Left ventricle myocardium inferior (tissue), 1 donor: ENCODE measurements at regions not wholly inside any gene's neighbourhood (a gene's known extent, or its start where the extent isn't known, plus 50 kb on each side); places are given as distances from the start of the nearest gene placed in this dataset.

ENCODE experiments used
- DNase-seq: peaks from one replicate; pipeline ENCODE4 v3.0.0-alpha.2; 2020
- H3K27ac ChIP-seq: fragments of 200-600 bp; replicated peaks from 2 replicates; pipeline ENCODE4 v1.8.0; 2021
- H3K27me3 ChIP-seq: fragments of 200-600 bp; 2 replicates; pipeline ENCODE4 v1.8.0; 2021; ENCODE audit warnings: low read depth
- H3K36me3 ChIP-seq: fragments of 200-600 bp; 2 replicates; pipeline ENCODE4 v1.8.0; 2021
- H3K4me1 ChIP-seq: fragments of 200-600 bp; 2 replicates; pipeline ENCODE4 v1.8.0; 2021
- H3K4me3 ChIP-seq: fragments of 200-600 bp; 2 replicates; pipeline ENCODE4 v1.8.0; 2021; ENCODE audit warnings: mild to moderate bottlenecking, moderate library complexity
- H3K9me3 ChIP-seq: fragments of 200-600 bp; replicated peaks from 2 replicates; pipeline ENCODE4 v1.8.0; 2021
- intact Hi-C: fragments of 100-400 bp; cut with micrococcal nuclease; formaldehyde crosslinking; loops from one replicate; pipeline ENCODE4 v1.11.0; 2022
- TF ChIP-seq, protein P1 (sequence below): fragments of 200-600 bp; IDR thresholded peaks from 2 replicates; pipeline ENCODE4 v1.8.0; 2021; ENCODE audit warnings: antibody characterized with exemption, mild to moderate bottlenecking, borderline replicate concordance
- donor health status: DM: no; HTN: yes; CAD: no; lungs with severe emphysema.

DNA sequence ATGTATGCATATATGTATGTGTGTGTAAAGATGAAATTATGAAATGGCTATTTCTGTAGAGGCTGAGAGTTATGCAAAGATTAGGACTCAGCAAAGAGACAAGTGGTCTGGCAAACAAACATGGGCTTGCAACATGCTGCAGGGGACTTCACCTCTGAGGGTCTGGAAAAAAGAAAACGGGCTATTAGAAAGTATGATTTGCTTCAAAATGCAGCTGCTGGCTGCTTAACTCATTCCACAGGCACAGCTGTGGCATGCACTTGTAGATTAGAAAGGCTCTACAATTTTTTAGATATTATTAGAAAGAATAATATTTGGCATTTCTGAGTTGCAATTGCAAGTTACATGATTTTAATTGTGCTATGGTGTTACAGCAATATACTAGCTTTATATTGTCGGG lies 90.4 kb downstream of the ADAMTS1 start:
- Histone ChIP-seq H3K4me1 (no peaks in the 10 kb centered on the region), H3K4me3 (no peak overlapping the region), H3K27me3 (no peaks in the 10 kb centered on the region), H3K36me3 (no peaks in the 10 kb centered on the region), H3K9me3 (no peaks in the 10 kb centered on the region), H3K27ac (no peak overlapping the region)
- no peak for DNase-seq
- intact Hi-C loops, result no loop called here
- TF ChIP-seq, protein P1, sequence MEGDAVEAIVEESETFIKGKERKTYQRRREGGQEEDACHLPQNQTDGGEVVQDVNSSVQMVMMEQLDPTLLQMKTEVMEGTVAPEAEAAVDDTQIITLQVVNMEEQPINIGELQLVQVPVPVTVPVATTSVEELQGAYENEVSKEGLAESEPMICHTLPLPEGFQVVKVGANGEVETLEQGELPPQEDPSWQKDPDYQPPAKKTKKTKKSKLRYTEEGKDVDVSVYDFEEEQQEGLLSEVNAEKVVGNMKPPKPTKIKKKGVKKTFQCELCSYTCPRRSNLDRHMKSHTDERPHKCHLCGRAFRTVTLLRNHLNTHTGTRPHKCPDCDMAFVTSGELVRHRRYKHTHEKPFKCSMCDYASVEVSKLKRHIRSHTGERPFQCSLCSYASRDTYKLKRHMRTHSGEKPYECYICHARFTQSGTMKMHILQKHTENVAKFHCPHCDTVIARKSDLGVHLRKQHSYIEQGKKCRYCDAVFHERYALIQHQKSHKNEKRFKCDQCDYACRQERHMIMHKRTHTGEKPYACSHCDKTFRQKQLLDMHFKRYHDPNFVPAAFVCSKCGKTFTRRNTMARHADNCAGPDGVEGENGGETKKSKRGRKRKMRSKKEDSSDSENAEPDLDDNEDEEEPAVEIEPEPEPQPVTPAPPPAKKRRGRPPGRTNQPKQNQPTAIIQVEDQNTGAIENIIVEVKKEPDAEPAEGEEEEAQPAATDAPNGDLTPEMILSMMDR, result no peak

DNA sequence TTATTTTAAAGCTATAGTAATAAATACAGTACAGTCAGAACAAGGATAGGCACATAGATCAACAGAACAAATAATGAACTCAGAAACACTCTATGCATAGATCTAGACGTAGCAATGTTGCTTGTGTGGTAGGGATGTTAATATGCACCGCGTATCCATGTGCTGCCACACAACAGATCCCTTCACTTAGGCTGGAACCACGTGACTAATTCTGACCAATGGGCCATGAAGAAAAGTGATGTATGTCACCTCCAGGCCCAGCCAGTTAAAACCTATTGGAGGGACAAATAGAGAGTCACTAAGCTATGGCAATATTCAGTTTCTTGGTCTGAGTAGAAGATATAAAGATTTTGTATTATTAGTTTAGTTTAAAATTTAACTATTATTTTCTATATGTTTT lies 91.4 kb downstream of the ADAMTS1 start:
- no peaks in the 10 kb centered on the region for H3K27me3 ChIP-seq
- H3K4me3 ChIP-seq, result no peak overlapping the region
- no peaks in the 10 kb centered on the region for H3K36me3 ChIP-seq
- H3K9me3 ChIP-seq, result no peaks in the 10 kb centered on the region
- TF ChIP-seq, protein P1, result no peak
- H3K27ac ChIP-seq, result no peak overlapping the region
- H3K4me1 ChIP-seq, result no peaks in the 10 kb centered on the region
- DNase-seq, result no peak
- intact Hi-C loops, result no loop called here

DNA sequence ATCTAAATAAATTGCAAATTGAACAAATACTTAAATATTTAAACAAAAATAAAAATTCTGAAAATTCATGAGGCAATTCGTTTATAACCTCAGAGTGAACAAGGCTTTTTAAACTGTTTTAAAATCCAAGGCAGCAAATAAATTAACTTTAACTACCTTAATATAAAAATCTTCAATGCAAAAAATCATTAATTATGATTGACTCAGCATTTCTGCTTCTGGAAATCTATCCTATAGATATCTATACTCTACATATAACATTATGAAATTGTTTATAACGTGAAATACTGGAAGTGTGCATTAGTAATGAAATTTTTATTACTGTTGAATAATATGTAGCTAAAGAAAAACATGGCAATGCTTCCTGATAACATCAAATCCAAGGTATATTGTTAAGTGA lies 92.4 kb downstream of the ADAMTS1 start:
- DNase-seq, result no peak
- TF ChIP-seq, protein P1, result no peak
- intact Hi-C loops, result no loop called here
- Histone ChIP-seq H3K27ac (no peak overlapping the region), H3K4me1 (no peaks in the 10 kb centered on the region), H3K27me3 (no peaks in the 10 kb centered on the region), H3K9me3 (no peaks in the 10 kb centered on the region), H3K36me3 (no peaks in the 10 kb centered on the region), H3K4me3 (no peak overlapping the region)

DNA sequence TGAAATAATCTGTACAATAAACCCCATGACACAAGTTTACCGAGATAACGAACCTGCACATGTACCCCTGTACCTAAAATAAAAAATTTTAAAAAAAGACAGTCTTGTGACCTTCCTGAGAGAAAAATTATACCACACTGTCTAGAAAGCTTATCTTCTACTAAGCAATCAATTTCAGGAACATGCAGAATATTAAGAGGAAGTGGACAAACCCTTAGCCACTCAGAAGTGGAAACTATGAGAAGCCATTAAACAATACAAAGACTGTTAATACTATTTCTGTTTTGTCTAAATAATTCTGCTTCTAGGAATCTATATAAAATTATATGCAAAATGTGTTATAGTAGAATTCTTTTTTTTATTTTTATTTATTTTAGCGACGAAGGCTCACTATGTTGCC lies 93.9 kb downstream of the ADAMTS1 start:
- TF ChIP-seq, protein P1, result no peak
- no peak overlapping the region for H3K4me3 ChIP-seq
- DNase-seq, result no peak
- no peaks in the 10 kb centered on the region for H3K9me3 ChIP-seq
- H3K36me3 ChIP-seq, result no peaks in the 10 kb centered on the region
- H3K4me1 ChIP-seq, result no peaks in the 10 kb centered on the region
- H3K27me3 ChIP-seq, result no peaks in the 10 kb centered on the region
- intact Hi-C loops, result no loop called here
- no peak overlapping the region for H3K27ac ChIP-seq

DNA sequence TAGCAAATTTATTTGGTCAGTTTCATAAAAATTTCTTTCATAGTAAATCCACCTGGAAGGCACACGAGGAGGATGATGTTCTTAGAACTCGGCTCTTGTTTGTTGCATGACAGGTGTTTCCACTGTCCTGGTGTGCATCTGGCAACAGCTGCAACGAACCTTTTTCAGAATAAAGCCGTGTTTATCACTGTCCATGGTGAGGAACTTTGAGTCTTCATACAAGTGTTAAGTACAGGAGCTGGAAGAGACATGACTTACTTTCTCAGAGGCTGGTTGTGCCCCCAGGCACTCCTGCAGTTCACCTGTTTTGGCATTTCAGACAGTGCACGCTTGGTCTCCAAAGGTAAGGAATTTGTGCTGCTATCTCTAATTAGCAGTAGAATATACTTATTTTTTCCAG lies 97.1 kb downstream of the ADAMTS1 start:
- Histone ChIP-seq H3K9me3 (no peaks in the 10 kb centered on the region), H3K4me1 (no peaks in the 10 kb centered on the region), H3K27ac (no peak overlapping the region), H3K4me3 (no peak overlapping the region), H3K27me3 (no peaks in the 10 kb centered on the region), H3K36me3 (no peaks in the 10 kb centered on the region)
- DNase-seq, result no peak
- TF ChIP-seq, protein P1, result no peak
- intact Hi-C loops, result no loop called here

DNA sequence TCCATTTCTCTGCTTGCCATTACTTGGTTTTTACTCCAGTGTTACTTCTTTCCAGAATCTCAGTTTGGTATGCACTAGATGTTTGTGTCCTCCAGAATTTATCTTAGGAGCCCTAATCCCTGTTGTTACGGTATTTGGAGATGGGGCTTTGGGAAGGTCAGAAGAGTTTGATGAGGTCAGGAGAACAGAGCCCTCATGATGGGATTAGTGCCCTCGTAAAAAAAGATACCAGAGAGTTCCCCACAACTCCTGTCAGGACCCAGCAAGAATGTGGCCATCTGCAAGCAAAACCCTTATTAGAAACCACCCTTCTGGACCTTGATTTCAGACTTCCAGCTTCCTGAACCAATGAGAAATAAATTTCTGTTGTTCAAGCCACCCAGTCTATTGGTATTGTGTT lies 98.0 kb downstream of the ADAMTS1 start:
- no peak for DNase-seq
- TF ChIP-seq, protein P1, result no peak
- intact Hi-C loops, result no loop called here
- Histone ChIP-seq H3K36me3 (no peaks in the 10 kb centered on the region), H3K27ac (no peak overlapping the region), H3K9me3 (no peaks in the 10 kb centered on the region), H3K4me1 (no peaks in the 10 kb centered on the region), H3K27me3 (no peaks in the 10 kb centered on the region), H3K4me3 (no peak overlapping the region)
